Glutamatergic neuron (in vitro differentiated cells): ENCODE measurements at regions not wholly inside any gene's neighbourhood (a gene's known extent, or its start where the extent isn't known, plus 50 kb on each side); places are given as distances from the start of the nearest gene placed in this dataset.

Experiments
- DNase-seq: peaks from one replicate; pipeline ENCODE4 v3.0.0; 2022
- H3K27ac Mint-ChIP-seq: one replicate; pipeline ENCODE4 v1.8.0; 2020; ENCODE audit warnings: mild to moderate bottlenecking, mixed read lengths, inconsistent platforms; ENCODE audit not compliant: unreplicated experiment
- H3K27me3 Mint-ChIP-seq: one replicate; pipeline ENCODE4 v1.8.0; 2020; ENCODE audit warnings: mild to moderate bottlenecking, moderate library complexity, mixed read lengths, inconsistent platforms; ENCODE audit not compliant: unreplicated experiment
- H3K36me3 Mint-ChIP-seq: one replicate; pipeline ENCODE4 v1.8.0; 2020; ENCODE audit warnings: mild to moderate bottlenecking, mixed read lengths, inconsistent platforms; ENCODE audit not compliant: unreplicated experiment
- H3K4me1 Mint-ChIP-seq: one replicate; pipeline ENCODE4 v1.8.0; 2020; ENCODE audit warnings: mild to moderate bottlenecking, low read depth, mixed read lengths, inconsistent platforms; ENCODE audit not compliant: unreplicated experiment
- H3K4me3 Mint-ChIP-seq: one replicate; pipeline ENCODE4 v1.8.0; 2020; ENCODE audit warnings: mild to moderate bottlenecking, mixed read lengths, inconsistent platforms; ENCODE audit not compliant: unreplicated experiment
- H3K9me3 Mint-ChIP-seq: one replicate; pipeline ENCODE4 v1.8.0; 2020; ENCODE audit warnings: mild to moderate bottlenecking, moderate library complexity, mixed read lengths, inconsistent platforms; ENCODE audit not compliant: unreplicated experiment
- TF ChIP-seq, protein P1 (sequence below): fragments of 200-600 bp; sonication (generic); IDR thresholded peaks from one replicate; pipeline ENCODE4 v1.5.0; 2021; ENCODE audit not compliant: partially characterized antibody, unreplicated experiment

DNA sequence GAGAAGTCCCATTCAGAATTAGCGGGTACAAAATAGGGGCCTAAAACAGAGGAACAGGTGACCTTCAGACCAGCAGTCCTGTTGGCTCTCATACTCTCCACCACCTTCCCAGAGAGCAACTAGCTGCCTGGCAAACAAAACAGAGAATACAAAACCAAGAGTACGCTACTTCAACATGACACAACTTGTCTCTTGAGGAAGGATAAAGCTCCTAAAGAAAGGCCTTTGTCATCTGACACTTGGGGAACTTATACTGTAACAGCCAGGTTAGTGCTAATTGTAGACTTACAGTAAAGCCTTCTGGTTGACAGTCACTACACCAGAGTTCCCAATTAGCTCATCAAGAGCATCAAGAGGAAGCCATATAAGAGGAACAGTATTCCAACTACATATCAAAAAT, 282.1 kb upstream of the NT5C1B start:
- TF ChIP-seq, protein P1, sequence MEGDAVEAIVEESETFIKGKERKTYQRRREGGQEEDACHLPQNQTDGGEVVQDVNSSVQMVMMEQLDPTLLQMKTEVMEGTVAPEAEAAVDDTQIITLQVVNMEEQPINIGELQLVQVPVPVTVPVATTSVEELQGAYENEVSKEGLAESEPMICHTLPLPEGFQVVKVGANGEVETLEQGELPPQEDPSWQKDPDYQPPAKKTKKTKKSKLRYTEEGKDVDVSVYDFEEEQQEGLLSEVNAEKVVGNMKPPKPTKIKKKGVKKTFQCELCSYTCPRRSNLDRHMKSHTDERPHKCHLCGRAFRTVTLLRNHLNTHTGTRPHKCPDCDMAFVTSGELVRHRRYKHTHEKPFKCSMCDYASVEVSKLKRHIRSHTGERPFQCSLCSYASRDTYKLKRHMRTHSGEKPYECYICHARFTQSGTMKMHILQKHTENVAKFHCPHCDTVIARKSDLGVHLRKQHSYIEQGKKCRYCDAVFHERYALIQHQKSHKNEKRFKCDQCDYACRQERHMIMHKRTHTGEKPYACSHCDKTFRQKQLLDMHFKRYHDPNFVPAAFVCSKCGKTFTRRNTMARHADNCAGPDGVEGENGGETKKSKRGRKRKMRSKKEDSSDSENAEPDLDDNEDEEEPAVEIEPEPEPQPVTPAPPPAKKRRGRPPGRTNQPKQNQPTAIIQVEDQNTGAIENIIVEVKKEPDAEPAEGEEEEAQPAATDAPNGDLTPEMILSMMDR = no peak
- H3K27ac Mint-ChIP-seq = no peak overlapping the region
- H3K27me3 Mint-ChIP-seq = no peaks in the 10 kb centered on the region
- no peaks in the 10 kb centered on the region for H3K4me1 Mint-ChIP-seq
- H3K36me3 Mint-ChIP-seq = no peaks in the 10 kb centered on the region
- no peaks in the 10 kb centered on the region for H3K9me3 Mint-ChIP-seq
- no peak overlapping the region for H3K4me3 Mint-ChIP-seq
- no peak for DNase-seq

DNA sequence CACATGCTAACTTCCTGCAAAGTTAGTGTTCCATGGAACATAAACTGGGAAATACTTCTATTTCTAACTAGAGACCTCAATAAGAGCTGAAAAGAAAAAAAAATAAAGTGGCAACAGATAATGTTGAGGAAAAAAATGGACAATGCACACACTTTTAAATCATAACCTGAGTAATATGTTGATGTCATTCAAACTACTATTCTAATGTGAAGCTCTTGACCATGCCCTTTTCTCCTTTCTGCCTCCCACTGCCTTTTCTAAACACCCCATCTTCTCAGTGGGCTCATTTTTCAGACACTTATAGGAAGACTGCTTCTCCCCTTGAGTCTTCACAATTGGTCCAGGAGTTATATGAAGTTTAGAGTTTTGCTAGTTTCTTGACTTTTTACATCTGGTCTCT, 280.9 kb upstream of the NT5C1B start:
- no peak for DNase-seq
- Mint-ChIP-seq H3K27ac (no peak overlapping the region), H3K27me3 (no peaks in the 10 kb centered on the region), H3K4me3 (no peak overlapping the region), H3K36me3 (no peaks in the 10 kb centered on the region), H3K9me3 (no peaks in the 10 kb centered on the region), H3K4me1 (no peaks in the 10 kb centered on the region)
- TF ChIP-seq, protein P1 = no peak

DNA sequence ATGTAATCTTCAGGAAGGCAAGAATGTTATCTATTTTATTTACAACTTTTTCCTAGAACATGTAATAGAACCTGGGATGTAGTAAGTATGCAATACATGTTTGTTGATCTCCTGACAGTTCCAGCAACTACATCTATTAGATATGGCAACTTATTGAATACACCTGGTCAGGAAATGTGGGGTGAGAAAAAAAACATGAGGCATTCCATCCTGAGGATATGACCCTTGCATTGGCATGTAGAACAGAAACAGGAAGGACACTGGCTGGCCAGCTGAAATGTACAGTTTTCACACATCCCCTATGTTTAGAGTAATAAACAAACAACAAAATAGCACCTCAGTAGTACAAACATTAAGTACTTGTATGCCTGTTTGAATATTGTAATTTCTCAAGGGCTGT, 272.6 kb upstream of the NT5C1B start:
- Mint-ChIP-seq H3K27ac (no peak overlapping the region), H3K4me3 (no peak overlapping the region), H3K27me3 (peaks cover 1% of the 10 kb centered on the region), H3K9me3 (no peaks in the 10 kb centered on the region), H3K4me1 (no peaks in the 10 kb centered on the region), H3K36me3 (no peaks in the 10 kb centered on the region)
- no peak for DNase-seq
- TF ChIP-seq, protein P1 = no peak

DNA sequence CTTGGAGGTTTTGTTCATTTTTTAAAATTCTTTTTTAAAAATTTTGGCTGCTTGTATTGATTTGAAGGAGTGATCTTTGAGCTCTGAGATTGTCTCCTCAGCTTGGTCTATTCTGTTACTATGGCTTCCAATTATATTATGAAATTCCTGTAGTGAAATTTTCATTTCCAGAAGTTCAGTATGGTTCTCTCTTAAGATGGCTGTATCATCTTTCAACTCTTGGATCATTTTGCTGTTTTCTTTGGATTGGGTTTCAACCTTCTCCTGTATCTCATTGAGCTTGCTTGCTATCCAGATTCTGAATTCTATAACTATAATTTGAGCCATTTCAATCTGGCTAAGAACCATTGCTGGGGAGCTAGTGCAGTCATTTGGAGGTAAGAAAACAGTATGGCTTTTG, 270.8 kb upstream of the NT5C1B start:
- no peak overlapping the region for H3K27ac Mint-ChIP-seq
- H3K27me3 Mint-ChIP-seq = peaks cover 6% of the 10 kb centered on the region
- H3K36me3 Mint-ChIP-seq = no peaks in the 10 kb centered on the region
- TF ChIP-seq, protein P1 = no peak
- H3K4me1 Mint-ChIP-seq = peaks cover 5% of the 10 kb centered on the region
- peaks cover 6% of the 10 kb centered on the region for H3K9me3 Mint-ChIP-seq
- no peak for DNase-seq
- no peak overlapping the region for H3K4me3 Mint-ChIP-seq

DNA sequence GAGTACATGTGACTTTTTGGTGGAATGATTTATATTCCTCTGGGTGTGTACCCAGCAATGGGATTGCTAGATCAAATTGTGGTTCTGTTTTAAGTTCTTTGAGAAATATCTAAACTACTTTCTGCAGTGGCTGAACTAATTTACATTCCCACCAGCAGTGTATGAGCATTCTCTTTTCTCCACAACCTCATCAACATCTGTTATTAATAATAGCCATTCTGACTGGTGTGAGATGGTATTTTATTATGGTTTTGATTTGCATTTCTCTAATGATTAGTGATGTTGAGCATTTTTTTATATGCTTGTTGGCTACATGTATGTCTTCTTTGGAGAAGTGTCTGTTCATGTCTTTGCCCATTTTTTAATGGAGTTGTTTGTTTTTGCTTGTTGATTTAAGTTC, 267.4 kb upstream of the NT5C1B start:
- Mint-ChIP-seq H3K4me3 (no peak overlapping the region), H3K27ac (no peak overlapping the region), H3K9me3 (peaks cover 6% of the 10 kb centered on the region), H3K36me3 (no peaks in the 10 kb centered on the region), H3K4me1 (peaks cover 13% of the 10 kb centered on the region), H3K27me3 (peaks cover 5% of the 10 kb centered on the region)
- no peak for DNase-seq
- TF ChIP-seq, protein P1 = no peak
